ENCODE measurements at regions not wholly inside any gene's neighbourhood (a gene's known extent, or its start where the extent isn't known, plus 50 kb on each side); places are given as distances from the start of the nearest gene placed in this dataset.

- TF ChIP-seq CTCF (IDR thresholded peaks at IDR 0.05; ENCODE audit: insufficient read depth, low read length, missing control alignments): no peak
- POLR2A ChIA-PET: no interaction called here
- no peak overlapping the region for H3K4me3 ChIP-seq (ENCODE audit: low read depth, low read length)
- CTCF ChIA-PET: no interaction called here
- DNase-seq (ENCODE audit: low read depth, low spot score): no peak
Measured at GRCh38 chr11:109138196-109138595, 283.8 kb upstream of the C11orf87 start.

GRCh38 chr11:109140426-109140825 is 281.6 kb upstream of the C11orf87 start:
- CTCF ChIA-PET: interaction anchor here (0.6 to 1.4 kb wide), 2 partner anchors 31 to 353 kb away, joined by 3 read pairs; no protein-coding TSS in a partner anchor
- POLR2A ChIA-PET: no interaction called here
- no peak overlapping the region for H3K4me3 ChIP-seq (ENCODE audit: low read depth, low read length)
- DNase-seq (ENCODE audit: low read depth, low spot score): no peak
- TF ChIP-seq CTCF (IDR thresholded peaks at IDR 0.05; ENCODE audit: insufficient read depth, low read length, missing control alignments): no peak

GRCh38 chr11:109140857-109141515 is 281.0 kb upstream of the C11orf87 start:
- TF ChIP-seq CTCF (IDR thresholded peaks at IDR 0.05; ENCODE audit: insufficient read depth, low read length, missing control alignments): no peak
- ChIA-PET CTCF (interaction anchor here (0.6 to 1.4 kb wide), 2 partner anchors 30 to 354 kb away, joined by 3 read pairs; no protein-coding TSS in a partner anchor), POLR2A (no interaction called here)
- no peak for DNase-seq (ENCODE audit: low read depth, low spot score)
- H3K4me3 ChIP-seq (ENCODE audit: low read depth, low read length): no peak overlapping the region

GRCh38 chr11:109145287-109145686 is 276.7 kb upstream of the C11orf87 start:
- CTCF ChIA-PET: no interaction called here
- H3K4me3 ChIP-seq (ENCODE audit: low read depth, low read length): no peak overlapping the region
- POLR2A ChIA-PET: no interaction called here
- TF ChIP-seq CTCF (IDR thresholded peaks at IDR 0.05; ENCODE audit: insufficient read depth, low read length, missing control alignments): no peak
- no peak for DNase-seq (ENCODE audit: low read depth, low spot score)

- ChIA-PET POLR2A (no interaction called here), CTCF (interaction anchor here (1.4 kb wide), 1 partner anchor 15 kb away, joined by 4 read pairs; no protein-coding TSS in a partner anchor)
- DNase-seq (ENCODE audit: low read depth, low spot score): no peak
- TF ChIP-seq CTCF (IDR thresholded peaks at IDR 0.05; ENCODE audit: insufficient read depth, low read length, missing control alignments): no peak
- no peak overlapping the region for H3K4me3 ChIP-seq (ENCODE audit: low read depth, low read length)
Measured at GRCh38 chr11:109147726-109148125, 274.3 kb upstream of the C11orf87 start.

GRCh38 chr11:109148669-109149068 is 273.3 kb upstream of the C11orf87 start:
- POLR2A ChIA-PET: no interaction called here
- DNase-seq (ENCODE audit: low read depth, low spot score): no peak
- TF ChIP-seq CTCF (IDR thresholded peaks at IDR 0.05; ENCODE audit: insufficient read depth, low read length, missing control alignments): no peak
- CTCF ChIA-PET: interaction anchor here (1.4 kb wide), 1 partner anchor 16 kb away, joined by 4 read pairs; no protein-coding TSS in a partner anchor
- no peak overlapping the region for H3K4me3 ChIP-seq (ENCODE audit: low read depth, low read length)
